DND-41 (cell line): ENCODE measurements at regions not wholly inside any gene's neighbourhood (a gene's known extent, or its start where the extent isn't known, plus 50 kb on each side); places are given as distances from the start of the nearest gene placed in this dataset.

ENCODE experiments used
- ATAC-seq: fragments of 200-7000 bp; cut with Tn5 transposase; 3 replicates; pipeline ENCODE4 v1.9.1; 2021; ENCODE audit warnings: low read depth; ENCODE audit not compliant: insufficient read depth
- DNase-seq: peaks from one replicate; pipeline ENCODE4 v3.0.0-alpha.2; 2020
- H2AFZ ChIP-seq: 2 replicates; pipeline ENCODE4 v1.6.0; 2012; ENCODE audit warnings: low read depth, low read length
- H3K27ac ChIP-seq: 2 replicates; pipeline ENCODE4 v1.5.1; 2012; ENCODE audit warnings: low read length, inconsistent platforms
- H3K27me3 ChIP-seq: fragments of 200-600 bp; sonication (generic); 2 replicates; pipeline ENCODE4 v1.6.0; 2012; ENCODE audit warnings: low read length, mild to moderate bottlenecking, inconsistent platforms; ENCODE audit not compliant: insufficient read depth, poor library complexity
- H3K36me3 ChIP-seq: 2 replicates; pipeline ENCODE4 v1.5.1; 2012; ENCODE audit warnings: low read length, inconsistent platforms; ENCODE audit not compliant: insufficient read depth
- H3K4me1 ChIP-seq: 2 replicates; pipeline ENCODE4 v1.5.1; 2012; ENCODE audit warnings: mild to moderate bottlenecking, low read length; ENCODE audit not compliant: insufficient read depth
- H3K4me2 ChIP-seq: 2 replicates; pipeline ENCODE4 v1.6.0; 2012; ENCODE audit warnings: mild to moderate bottlenecking, moderate library complexity, low read length, inconsistent platforms; ENCODE audit not compliant: insufficient read depth
- H3K4me3 ChIP-seq, 2 experiments: fragments of 200-600 bp in 1 of 2; shearing (Covaris generic) in 1 of 2; 2 replicates each; pipeline ENCODE4 v1.5.1; 2012 to 2016; ENCODE audit warnings: inconsistent platforms in 2 of 2, low read length in 2 of 2, mild to moderate bottlenecking in 2 of 2, low read depth in 1 of 2, moderate library complexity in 1 of 2
- H3K79me2 ChIP-seq: 2 replicates; pipeline ENCODE4 v1.6.0; 2012; ENCODE audit warnings: low read length, inconsistent platforms; ENCODE audit not compliant: insufficient read depth
- H3K9ac ChIP-seq: 2 replicates; pipeline ENCODE4 v1.6.0; 2012; ENCODE audit warnings: low read depth, mild to moderate bottlenecking, inconsistent platforms, low read length, moderate library complexity
- H3K9me3 ChIP-seq: 2 replicates; pipeline ENCODE4 v1.5.1; 2012; ENCODE audit warnings: low read length, moderate library complexity, mild to moderate bottlenecking, inconsistent platforms; ENCODE audit not compliant: insufficient read depth, severe bottlenecking
- H4K20me1 ChIP-seq: 2 replicates; pipeline ENCODE4 v1.6.0; 2012; ENCODE audit warnings: low read length; ENCODE audit not compliant: insufficient read depth
- CTCF ChIP-seq: IDR thresholded peaks from 2 replicates; pipeline ENCODE4 v1.5.1; 2012; ENCODE audit warnings: borderline replicate concordance, low read length, moderate library complexity, mild to moderate bottlenecking; ENCODE audit not compliant: poor library complexity, severe bottlenecking; ENCODE audit errors: extremely low read depth
- EZH2 ChIP-seq: IDR thresholded peaks from 3 replicates; pipeline ENCODE4 v1.6.1; 2012; ENCODE audit warnings: borderline replicate concordance, low read depth, mild to moderate bottlenecking, moderate library complexity, low read length, inconsistent platforms; ENCODE audit not compliant: severe bottlenecking

DNA sequence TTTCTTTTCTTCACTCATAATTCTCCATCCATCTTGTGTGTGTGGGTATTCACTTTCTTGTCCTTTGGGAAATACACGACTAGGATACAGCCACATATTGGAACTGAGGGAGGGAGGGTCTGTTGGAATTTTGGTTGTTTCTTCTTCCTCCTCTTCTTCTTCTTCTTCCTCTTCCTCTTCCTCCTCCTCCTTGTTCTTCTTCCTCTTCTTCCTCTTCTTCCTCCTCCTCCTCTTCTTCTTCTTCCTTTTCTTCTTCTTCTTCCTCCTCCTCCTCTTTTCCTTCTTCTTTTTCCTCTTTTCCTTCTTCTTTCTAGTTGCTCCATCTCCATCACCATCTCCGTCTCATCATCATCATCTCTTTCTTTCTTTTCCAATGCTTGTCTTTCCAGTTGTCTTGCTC lies 1307.3 kb upstream of the ZEB2 start:
- H3K9me3 ChIP-seq: no peaks in the 10 kb centered on the region
- ATAC-seq (no peak), DNase-seq (no peak)
- no peaks in the 10 kb centered on the region for H3K36me3 ChIP-seq
- no peak overlapping the region for H3K4me2 ChIP-seq
- no peaks in the 10 kb centered on the region for H4K20me1 ChIP-seq
- no peaks in the 10 kb centered on the region for H3K27me3 ChIP-seq
- TF ChIP-seq CTCF: no peak
- no peak for TF ChIP-seq EZH2
- no peak overlapping the region for H3K27ac ChIP-seq
- no peak overlapping the region for H3K4me3 ChIP-seq
- H3K4me1 ChIP-seq: no peaks in the 10 kb centered on the region
- H3K9ac ChIP-seq: no peak overlapping the region
- H3K79me2 ChIP-seq: no peaks in the 10 kb centered on the region
- H2AFZ ChIP-seq: no peak overlapping the region

DNA sequence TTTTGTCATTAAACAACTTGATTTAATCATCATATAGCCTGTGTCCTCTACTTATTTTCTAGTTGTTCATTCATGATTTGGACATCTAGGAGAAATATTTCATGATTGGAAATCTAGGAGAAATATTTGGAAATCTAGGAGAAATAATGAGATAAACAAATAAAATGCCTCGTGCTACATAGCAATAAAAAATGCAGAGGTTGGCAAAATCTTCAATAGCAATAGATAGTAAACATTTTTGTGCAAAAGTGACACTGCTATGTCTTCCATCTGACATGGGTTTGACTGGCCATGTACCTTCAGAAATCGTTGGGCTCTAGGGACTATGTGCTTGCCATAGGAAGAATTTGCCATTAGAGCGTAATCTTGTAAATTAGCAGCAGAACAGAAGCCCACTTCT lies 1304.5 kb upstream of the ZEB2 start:
- Histone ChIP-seq H3K9me3 (no peaks in the 10 kb centered on the region), H2AFZ (no peak overlapping the region), H3K4me3 (no peak overlapping the region), H3K27ac (no peak overlapping the region), H3K4me1 (no peaks in the 10 kb centered on the region), H3K9ac (no peak overlapping the region), H3K4me2 (no peak overlapping the region), H3K27me3 (no peaks in the 10 kb centered on the region), H3K36me3 (no peaks in the 10 kb centered on the region), H3K79me2 (no peaks in the 10 kb centered on the region), H4K20me1 (no peaks in the 10 kb centered on the region)
- no peak for ATAC-seq
- DNase-seq: no peak
- no peak for TF ChIP-seq EZH2
- TF ChIP-seq CTCF: no peak

DNA sequence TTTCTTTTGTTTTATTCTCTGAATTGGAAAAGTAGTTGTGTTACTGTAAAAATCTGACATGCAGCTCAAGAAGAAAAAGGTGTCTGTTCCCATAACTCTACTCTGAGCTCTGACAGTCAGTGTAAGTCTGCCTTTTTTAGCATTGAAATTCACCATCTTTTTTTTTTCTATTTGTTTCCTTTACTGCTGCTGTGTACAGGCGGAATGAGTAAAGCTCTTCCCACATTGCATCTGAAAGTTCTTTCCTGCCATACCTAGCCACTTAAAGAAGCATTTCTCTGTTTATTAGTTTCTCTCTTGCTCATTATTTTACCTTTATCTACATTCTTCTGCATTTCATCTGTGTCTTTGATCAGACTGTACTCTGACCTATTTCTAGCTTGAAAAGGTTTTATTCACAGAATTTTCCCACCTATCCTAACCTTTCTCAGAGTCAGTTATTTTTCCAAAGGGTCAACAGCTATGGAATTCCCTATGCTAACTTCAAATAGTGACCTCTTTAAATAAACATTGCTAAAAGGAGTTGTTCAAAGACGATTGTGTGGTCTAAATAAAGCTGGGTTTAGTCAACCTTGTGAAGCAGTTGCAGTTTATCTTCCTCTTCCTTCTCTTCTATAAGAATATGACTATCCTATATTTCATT lies 1303.1 kb upstream of the ZEB2 start:
- H3K27me3 ChIP-seq: no peaks in the 10 kb centered on the region

More for the DNA sequence above, 1303.1 kb upstream of the ZEB2 start:
- Histone ChIP-seq H3K36me3 (no peaks in the 10 kb centered on the region), H3K9ac (no peak overlapping the region), H3K27ac (no peak overlapping the region), H2AFZ (no peak overlapping the region), H3K9me3 (no peaks in the 10 kb centered on the region), H4K20me1 (no peaks in the 10 kb centered on the region), H3K4me1 (no peaks in the 10 kb centered on the region), H3K79me2 (no peaks in the 10 kb centered on the region), H3K4me3 (no peak overlapping the region), H3K4me2 (no peak overlapping the region)
- no peak for ATAC-seq
- no peak for TF ChIP-seq CTCF
- TF ChIP-seq EZH2: no peak
- DNase-seq: no peak
